ENCODE measurements at regions not wholly inside any gene's neighbourhood (a gene's known extent, or its start where the extent isn't known, plus 50 kb on each side); places are given as distances from the start of the nearest gene placed in this dataset.
"Not testable (repeated sequence)": the region's sequence is repeated elsewhere in the genome, so short reads cannot be mapped to it uniquely, and the experiment has no call there.

- DNase-seq, result not testable (repeated sequence)
Measured at GRCh38 chr3:107470496-107470895, 52.3 kb upstream of the BBX start.
